HG02884 (cell line): ENCODE measurements at regions not wholly inside any gene's neighbourhood (a gene's known extent, or its start where the extent isn't known, plus 50 kb on each side); places are given as distances from the start of the nearest gene placed in this dataset.

ENCODE experiments used
- ATAC-seq: cut with Tn5 transposase; IDR thresholded peaks from one replicate; pipeline ENCODE4 v1.9.1; 2021; ENCODE audit warnings: mild to moderate bottlenecking, moderate library complexity; ENCODE audit not compliant: unreplicated experiment

DNA sequence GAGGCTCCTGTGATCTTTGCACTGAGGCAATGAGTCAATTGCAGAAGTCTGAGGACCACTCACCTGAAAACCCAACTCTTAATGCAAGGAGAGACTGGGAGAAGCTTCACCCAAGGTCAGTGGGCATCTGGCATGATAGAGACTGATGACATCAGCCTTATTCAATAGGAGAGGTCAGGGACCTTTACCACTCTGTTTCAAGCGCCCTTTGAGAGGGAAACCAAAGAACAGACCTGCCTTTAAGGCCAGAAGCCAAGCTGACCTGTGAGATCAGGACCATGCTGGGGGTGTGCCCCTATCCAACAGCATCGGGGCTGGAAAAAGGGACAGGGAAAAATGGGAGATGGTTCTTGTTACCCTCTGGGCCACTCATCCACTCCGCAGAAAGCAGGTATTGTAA is 83.3 kb upstream of the FOXN3 start:
- no peak for ATAC-seq

DNA sequence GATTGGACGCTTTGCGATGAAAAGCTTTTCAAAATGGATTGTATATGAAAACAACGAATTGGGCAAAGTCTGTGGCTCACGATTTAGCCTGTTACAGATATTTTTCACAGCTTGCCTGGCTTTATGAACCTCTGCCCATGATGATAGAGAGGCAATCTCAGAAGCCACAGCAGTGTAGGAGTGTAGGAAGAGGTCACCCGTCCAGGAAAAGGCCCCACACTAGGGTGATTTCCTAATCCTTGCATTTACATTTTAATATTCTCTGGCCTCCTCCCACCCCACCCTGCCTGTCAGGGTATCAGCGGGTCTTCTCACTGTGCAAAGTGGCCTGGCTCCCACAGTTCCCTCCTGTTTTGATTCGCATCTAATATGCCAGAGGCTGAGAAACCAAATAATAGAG is 81.8 kb upstream of the FOXN3 start:
- ATAC-seq = no peak

DNA sequence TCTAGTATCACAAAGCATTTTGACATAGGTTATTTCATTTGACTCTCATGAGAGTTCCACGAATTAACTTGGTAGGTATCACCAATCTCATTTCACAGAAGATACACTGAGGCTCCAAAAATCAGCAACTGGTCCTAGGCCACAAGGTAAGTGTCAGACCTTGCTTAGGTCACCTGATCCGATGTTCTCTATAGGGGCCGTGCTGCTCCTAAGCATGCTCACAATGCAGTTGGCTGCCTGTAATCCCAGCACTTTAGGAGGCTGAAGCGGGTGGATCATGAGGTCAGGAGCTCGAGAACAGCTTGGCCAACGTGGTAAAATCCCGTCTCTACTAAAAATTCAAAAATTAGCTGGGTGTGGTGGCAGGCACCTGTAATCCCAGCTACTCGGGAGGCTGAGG is 78.7 kb upstream of the FOXN3 start:
- no peak for ATAC-seq

DNA sequence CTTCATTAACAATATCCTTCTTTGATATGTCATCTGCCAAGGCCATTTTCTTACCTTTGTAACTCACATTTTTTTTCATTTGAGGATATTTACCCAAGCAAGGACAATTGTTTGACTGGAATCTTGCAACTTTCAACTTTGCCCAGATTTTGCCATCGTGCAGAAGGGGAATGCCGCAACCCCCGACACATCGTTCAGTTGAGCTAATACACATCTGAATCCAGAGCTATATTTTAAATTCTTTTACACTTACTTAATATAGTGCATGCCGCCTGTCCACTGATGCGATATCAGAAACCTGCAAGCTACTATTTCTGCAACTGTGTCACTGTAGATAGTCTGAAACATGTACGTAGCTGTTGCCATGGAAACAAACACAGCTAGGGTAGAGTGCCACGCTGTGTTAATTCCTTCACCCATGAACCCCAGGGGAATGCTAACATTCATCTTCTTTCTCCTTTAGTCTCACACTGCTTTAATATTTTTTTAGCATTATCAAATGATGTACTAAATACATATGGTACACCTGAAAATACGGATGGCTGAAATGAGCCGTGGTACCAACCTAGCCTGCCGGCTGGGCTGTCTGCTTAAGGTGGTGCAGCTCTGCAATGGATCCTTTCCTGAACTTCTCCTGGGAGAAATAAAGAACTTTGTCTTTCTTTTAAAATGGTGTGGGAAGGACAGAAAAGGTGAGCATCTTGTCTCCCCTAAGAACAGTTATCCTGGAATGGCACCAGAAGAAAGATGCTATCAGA is 77.0 kb upstream of the FOXN3 start:
- ATAC-seq = peak; percentile 93

DNA sequence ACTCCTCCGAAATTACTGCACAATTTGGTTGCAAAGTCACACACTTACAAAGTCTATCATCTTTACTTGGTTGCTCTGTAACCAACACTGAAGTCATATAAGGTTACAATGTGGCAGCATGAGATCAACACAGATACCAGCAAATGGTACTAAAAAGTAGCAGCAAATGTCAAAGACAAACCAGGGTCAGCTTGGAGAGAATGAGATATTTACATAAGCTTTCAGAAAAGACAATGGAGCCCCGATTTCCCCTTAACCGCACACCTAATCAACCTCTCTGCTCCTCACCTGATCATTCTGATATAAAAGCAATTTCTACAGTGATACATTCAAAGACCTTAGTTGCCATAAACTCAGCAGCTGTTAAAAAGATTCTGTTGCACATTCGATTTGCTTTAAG is 76.4 kb upstream of the FOXN3 start:
- ATAC-seq = no peak

DNA sequence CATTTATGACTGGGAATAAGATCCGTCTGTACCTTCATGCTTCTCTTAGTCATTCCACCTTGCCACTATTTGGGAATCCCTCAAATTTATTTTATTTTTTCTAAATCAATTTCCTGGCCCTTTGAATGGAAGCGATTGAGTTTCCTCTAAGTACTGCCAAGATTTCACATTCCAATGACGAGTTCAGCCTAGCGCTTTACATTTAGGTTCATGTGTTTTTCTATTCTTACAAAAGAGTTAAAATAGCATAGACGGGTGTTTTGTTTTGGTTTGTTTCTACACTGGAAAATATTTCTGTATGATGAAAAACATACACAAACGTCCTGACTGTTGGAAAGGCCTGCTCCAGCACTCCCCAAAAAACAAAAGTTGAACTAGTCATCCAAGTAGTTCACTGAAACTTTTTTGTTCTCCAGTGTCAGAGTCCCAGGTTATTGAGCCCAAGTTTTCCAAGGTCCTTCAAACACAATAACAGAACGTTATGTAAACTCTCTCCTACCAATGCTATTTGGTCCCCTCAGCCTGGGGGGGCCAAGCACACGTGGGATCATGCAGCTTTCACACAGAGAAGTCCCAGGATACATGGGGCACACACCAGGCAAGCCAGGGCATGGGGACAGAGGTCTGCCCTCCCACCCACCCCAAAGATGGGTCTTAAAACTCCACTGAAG is 74.8 kb upstream of the FOXN3 start:
- no peak for ATAC-seq

DNA sequence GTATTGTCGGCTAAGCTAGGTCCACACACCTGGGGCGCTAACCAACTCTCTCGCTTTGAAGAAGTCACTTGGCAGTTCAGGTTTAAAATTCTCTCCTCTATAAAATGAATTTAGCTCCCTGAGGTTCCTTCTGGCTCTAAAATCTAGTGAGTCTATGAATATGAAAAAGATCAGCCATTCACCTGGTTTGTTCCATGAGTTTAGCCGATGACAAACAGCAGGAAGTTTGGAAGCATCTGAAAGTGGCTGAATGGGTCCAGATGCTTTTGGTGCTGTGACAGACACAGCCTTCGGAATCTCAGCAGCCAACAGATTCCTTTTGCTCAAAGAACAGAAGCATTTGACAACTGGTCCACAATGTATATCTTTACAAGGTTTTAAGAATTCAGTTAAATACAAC is 73.4 kb upstream of the FOXN3 start:
- no peak for ATAC-seq

DNA sequence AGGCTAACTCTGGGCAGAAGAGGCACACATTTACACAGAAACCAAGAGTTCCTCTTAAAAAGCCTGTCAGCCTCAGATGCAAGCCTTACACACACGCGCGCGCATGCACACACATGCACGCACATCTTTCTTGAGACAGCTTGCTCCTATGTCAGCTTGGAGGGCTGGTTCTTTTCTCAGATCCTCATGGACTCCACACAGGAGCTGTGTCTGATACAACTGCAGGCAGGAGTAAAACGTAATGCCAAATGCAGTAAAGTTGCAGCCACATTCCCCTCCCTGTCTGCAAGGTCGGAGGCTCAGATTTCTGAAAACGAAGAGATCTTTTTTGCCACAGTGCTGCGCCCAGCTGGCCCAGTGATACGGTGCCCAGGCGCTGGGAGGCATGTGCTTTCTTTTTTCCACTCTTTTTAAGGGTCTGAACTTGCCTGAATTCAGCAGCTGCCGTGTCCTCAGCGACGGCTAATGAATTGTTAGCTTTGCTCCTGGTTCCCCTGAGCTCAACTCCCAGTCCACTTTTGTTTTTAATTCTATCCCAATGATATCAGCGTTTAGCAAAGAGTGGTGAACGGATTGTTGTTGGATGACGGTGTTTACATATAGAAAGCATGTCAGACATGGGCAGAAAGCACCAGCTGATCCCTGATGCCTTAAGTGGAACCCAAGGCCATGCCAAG is 72.9 kb upstream of the FOXN3 start:
- no peak for ATAC-seq

DNA sequence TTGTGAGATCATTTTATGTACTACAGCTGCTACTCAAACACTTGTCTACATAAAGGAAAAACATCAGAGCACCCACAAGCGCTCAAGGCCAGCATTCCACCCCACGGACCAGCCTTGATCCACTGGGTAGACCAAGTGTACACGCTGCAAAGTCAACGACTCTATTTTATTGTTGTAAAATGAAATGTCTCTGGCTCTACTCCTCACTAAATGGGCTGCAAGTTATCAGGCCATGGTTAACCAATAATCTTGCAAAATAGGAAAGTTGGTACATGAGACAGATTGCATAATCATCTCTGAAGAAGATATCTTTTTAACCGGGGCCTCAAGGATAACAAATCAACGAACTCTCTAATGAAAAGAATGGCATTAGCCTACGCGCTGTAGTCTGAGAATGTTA is 69.9 kb upstream of the FOXN3 start:
- ATAC-seq = no peak

DNA sequence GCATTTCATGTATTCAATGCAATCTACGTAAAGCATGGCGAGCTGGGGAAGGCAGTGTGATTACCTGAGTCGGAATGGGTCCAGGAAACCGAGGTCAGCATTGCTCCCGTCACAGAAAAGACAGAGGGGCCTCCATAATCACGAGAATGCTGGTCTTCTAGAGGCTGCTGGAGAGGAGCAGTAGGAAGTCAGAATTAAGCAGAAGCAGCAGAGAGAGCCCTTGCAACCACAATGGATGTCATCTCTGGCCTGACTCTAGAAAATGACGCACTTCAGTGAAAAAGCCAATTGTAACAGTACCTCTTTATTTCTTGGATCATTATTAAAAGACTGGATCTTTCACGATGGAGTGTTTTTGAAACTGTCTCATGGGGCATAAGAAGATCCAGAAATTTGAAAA is 69.5 kb upstream of the FOXN3 start:
- no peak for ATAC-seq

DNA sequence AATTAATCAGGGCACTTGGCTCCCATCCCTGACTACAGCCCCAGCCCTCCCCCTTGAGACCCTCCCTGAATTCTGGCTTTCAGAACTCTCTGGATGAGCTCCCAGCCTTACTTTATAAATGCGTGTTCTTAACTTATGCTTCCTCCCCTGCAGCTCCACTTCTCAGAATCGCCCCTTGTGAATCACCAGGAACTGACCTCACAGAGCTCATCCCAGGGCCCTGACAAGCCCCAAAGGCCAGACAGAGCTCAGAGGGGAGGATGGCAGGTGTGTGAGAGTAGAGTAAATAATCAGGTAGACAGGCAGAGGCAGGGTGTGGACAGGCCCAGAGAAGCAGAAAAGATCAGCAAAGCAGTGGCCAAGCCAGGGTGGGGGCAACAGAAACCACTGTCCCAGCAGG is 68.2 kb upstream of the FOXN3 start:
- no peak for ATAC-seq

DNA sequence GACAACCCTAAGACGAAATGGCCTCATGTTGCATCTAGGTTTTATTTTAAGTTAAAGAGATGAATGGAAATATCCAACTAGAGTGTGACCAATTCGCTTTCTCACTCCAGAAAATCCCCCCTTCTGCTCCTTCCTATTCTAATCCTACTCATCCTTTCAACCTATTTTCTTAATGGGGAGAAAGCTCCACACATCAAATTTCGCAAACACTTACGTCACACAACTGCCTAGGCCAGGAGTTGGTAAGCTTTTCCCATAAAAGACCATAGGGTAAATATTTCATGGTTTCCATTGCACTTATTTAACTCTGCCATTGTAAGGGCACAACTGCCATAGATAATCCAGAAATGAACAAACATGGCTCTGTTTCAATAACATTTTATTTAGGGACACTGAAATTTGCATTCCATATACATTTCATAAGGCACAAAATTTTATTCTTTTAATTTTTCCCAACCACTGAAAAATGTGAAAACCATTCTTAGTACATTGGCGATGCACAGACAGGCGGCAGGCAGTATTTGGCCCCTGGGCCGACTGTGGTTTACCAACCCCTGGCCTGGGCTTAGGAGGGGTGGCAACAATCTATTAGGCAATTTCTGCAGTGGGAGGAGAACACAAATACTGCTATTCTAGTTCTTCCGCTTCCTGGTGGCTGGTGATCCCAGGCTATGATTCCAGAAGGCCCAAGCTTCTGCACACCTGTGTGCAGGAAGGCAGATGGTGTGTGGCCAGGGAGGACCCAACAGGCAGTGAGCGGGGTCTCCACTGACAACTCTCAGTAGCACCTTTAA is 67.2 kb upstream of the FOXN3 start:
- no peak for ATAC-seq

DNA sequence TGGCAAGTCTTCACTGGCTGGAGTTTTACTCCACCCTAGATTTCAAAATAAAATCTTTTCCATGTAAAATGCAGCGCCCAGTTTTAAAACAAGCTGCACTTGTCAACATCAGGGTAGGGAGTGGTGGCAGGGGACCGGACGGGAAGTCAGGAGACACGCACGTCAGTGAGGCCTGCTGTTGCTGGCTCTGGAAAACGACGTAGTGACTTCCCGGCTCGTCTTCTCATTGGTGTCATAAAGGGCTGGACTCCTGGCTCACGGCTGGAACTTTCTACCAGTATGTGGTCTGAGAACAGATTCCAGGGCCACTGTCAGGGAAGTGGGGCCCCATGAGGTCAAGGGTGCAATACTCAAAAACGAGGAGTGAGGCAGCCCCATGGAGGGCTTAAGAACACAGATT is 64.2 kb upstream of the FOXN3 start:
- ATAC-seq = no peak

DNA sequence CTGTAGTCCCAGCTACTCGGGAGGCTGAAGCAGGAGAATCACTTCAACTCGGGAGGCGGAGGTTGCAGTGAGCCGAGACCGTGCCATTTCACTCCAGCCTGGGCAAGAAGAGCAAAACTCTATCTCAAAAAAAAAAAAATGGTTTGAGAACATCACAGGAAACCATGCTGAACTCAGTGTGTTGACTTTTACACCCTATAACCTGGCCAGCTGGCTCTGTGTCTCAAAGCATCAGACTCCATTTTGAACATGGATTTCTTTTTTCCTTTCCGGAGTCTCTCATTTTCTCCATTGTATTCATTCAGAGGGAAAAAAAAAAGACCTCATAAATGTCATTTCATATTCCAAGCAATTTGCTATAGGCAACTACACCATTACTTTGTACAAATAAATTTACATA is 63.2 kb upstream of the FOXN3 start:
- no peak for ATAC-seq

DNA sequence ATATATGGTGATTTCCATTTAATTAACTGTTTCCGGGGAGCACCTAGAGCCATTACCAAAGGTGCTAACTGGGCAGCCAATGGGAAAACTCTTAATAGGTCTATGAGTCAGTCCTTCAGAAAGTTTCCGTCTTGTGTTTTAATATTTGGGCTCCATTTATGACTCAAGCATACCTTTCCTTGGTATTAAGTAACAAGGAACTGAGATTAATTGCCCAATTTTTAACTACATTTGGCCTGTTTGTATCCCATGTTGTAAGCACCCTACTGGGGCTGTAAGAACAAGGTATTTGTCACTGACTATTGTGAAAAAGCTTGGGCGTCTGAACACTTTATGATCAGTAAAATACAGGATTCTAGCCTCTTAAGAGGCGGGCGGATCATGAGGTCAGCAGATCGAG is 62.8 kb upstream of the FOXN3 start:
- ATAC-seq = no peak

DNA sequence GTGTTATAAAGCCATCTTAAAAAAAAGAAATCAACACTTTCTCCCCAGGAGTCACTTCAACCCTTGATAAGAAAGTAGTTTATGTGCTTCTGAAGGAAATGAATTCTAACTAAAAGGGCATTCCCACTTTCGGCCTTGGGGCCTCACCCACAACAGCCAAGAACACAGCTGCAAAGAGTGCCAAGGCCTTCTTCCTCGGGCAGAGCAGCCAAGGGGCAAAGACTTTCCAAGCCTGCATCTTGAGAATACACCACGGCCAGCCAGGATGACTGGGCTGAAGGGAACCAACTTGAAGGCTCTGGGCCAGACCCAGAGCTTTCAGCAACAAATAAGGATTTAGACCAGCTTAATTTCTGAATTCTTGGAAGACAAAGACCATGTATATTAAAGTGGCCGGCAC is 60.4 kb upstream of the FOXN3 start:
- no peak for ATAC-seq

DNA sequence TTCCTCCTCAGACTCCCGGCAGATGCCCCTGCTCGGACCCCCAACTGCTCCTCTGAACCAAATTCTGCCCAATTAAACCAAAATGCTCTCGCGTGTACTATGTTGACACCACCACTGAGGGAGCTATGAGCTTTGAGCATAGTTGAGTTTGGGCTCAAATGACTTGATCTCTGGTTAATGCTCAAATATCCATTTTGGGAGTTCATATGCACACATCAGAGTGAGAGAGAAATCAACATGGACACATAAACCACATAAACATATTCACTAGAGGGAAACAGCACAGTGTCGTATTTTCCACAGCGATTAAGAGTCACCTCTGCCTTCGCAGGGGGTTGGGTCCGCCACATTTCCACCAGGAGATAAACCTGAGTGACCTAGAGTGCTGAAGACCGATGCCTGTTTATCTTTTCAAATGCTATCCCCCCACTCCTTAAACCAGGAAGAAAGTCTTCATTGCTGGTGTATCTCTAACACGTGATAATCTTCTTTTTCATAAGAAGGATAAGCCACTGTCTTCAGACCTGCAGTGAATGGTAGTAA is 59.4 kb upstream of the FOXN3 start:
- no peak for ATAC-seq

DNA sequence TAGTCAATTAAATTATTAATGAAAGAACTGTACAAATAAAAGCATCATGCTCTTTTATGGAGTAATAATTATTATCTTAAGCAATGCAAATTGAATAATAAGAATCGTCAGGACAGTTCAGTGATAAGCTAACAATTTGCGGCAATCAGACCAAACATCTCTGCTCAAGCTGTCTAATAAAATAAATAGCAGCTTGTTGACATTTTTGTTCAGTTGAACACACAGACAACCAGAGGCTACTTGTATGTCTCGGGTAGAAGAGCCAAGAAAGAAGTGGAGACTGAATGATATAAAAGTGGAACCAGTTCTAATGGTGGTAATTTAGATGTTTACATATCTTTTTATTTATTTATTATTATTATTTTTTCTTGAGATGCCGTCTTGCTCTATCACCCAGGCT is 57.4 kb upstream of the FOXN3 start:
- no peak for ATAC-seq

DNA sequence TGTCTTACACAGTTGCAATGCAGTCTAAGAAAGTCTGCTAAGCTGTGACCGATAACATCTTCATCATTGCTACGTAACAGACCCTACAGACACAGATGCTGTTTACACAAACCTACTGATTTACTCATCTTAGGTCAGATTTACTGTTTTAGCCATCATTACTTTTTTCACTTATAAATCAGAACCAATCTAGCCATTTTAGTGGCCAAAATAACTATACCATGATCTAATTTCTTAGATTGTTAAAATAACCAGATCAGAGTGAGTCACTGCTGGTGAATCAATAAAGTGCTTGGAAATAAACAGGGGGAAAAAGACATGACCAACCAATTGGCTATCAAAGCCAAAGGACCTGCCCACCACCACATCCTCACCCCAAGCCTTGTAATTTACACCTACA is 57.0 kb upstream of the FOXN3 start:
- ATAC-seq = no peak

DNA sequence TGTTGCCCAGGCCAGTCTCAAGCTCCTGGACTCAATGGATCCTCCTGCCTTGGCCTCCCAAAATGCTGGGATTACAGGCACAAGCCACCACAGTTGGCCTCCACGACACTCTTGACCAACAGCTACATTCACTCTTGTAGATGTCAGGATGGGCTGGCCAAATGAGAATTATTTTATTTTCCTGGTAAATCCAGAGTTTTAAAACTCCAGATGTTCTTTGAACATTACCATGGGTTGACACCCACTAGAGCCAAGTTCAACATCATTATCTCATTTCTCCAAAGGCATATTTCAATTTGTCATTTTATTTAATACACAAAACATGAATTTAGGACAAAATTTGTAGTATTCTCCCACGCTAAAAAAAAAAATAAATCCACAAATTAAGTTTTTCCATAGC is 56.5 kb upstream of the FOXN3 start:
- no peak for ATAC-seq

DNA sequence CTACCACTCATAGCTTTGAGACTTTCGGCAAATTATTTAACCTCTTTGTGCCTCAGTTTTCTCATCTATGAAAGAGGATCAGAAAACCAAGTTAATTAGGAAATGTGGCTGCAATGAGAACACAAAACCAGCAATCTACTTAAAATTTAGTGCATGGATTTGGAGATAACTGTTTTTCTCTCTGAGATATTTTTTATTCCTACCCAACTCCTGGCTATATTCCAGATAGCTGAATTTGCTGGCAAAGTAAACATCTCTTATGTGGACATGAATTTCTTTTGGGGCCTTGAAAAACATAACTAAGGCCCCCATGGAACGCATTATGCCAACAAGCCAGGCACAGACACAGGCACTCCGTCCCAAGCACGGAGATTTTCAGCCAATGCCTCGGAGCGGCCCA is 53.4 kb upstream of the FOXN3 start:
- no peak for ATAC-seq
